ENCODE measurements at regions not wholly inside any gene's neighbourhood (a gene's known extent, or its start where the extent isn't known, plus 50 kb on each side); places are given as distances from the start of the nearest gene placed in this dataset.

DNA sequence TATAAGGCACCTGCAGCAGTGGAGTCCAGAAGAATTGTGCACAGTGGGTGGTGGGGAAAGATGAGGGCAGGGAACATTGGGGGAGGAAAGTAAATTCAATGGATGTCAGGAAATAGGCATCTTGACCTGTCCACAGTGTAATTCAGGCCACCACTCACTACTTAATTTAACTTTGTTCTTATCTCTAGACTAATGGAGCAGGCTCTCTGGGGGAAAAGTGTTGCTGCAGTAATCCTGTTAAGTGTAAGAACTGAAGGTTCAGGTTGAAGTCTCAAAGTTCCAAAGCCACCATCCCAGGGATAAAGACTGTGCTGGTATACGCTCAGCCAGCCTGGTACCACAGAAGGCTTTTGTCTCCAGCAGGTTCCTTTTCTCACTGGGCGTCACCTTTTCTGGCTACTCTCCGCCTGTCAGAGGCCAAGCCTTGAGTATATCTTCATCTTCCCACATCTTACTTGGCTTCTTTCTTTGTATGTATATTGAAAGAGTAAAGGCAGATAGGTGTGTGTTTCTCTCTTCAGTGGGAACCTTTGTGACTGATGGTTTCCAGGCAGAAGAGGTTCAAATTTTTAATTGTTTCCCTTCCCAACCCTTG is 150.9 kb upstream of the DMRT1 start:
- no peak for DNase-seq (ENCODE audit: low spot score)

DNA sequence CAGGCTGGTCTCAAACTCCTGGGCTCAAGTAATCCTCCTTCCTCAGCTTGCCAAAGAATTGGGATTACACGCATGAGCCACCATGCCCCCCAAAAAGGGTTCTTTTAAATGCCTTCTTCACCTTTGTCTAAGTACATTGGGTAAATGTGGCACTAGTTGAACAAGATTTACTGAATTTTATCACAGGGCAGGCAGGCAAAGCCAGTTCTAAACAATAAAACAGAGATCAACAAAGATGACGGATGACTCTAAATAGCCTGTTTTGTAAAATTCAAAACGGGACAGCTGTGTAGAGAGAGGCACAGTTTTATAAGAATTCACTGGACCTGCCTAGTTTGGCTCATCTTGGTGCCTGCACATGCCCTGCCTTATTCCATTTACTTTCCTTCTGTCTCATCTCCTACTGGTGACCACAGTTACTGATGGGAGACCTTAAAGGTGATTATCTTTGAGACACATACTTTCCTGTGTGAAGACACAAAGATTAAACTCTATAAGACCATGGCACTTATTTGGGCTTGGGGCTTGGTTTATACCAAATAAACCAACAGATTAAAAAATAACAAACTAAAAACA is 149.6 kb upstream of the DMRT1 start:
- Histone ChIP-seq H3K79me1 (ENCODE audit: low read depth, low read length) (no peaks in the 10 kb centered on the region), H3K14ac (ENCODE audit: low read length) (no peak overlapping the region), H2BK15ac (ENCODE audit: low read length) (no peak overlapping the region), H3K9me3 (replicated peaks in 1 of 2; ENCODE audit: control insufficient read depth in 2 of 2, insufficient read depth in 1 of 2, low read depth in 1 of 2, low read length in 2 of 2) (no peaks in the 10 kb centered on the region), H3K9ac (ENCODE audit: low read depth, low read length, poor library complexity) (no peak overlapping the region), H2BK5ac (ENCODE audit: low read length) (no peak overlapping the region), H3K4me3 (ENCODE audit: low read length in 2 of 2) (no peak overlapping the region), H3K36me3 (replicated peaks in 1 of 2; ENCODE audit: control insufficient read depth in 2 of 2, insufficient read depth in 2 of 2, low read length in 2 of 2) (no peaks in the 10 kb centered on the region), H2AFZ (ENCODE audit: low read length) (no peak overlapping the region), H2BK120ac (ENCODE audit: low read depth, low read length) (no peak overlapping the region), H3K4me1 (ENCODE audit: control insufficient read depth in 2 of 2, insufficient read depth in 1 of 2, low read depth in 1 of 2, low read length in 2 of 2) (peaks cover 15 to 22% of the 10 kb centered on the region in 2 donors), H3K27ac (replicated peaks; ENCODE audit: low read length) (no peak overlapping the region), H3K23ac (ENCODE audit: low read depth, low read length, poor library complexity) (no peak overlapping the region), H4K8ac (ENCODE audit: low read depth, low read length) (no peak overlapping the region), H3K4ac (ENCODE audit: low read length) (no peak overlapping the region), H3K27me3 (ENCODE audit: control insufficient read depth in 3 of 3, insufficient read depth in 3 of 3, low read depth in 1 of 3, low read length in 3 of 3) (no peaks in the 10 kb centered on the region), H2AK5ac (ENCODE audit: low read depth, low read length) (no peak overlapping the region), H3K4me2 (ENCODE audit: insufficient read depth, low read length, poor library complexity, severe bottlenecking) (no peak overlapping the region), H3K18ac (ENCODE audit: low read length) (no peak overlapping the region), H4K91ac (ENCODE audit: low read depth, low read length, poor library complexity) (no peak overlapping the region), H2BK12ac (ENCODE audit: low read length) (no peak overlapping the region)
- DNase-seq (ENCODE audit: low spot score), result no peak
- WGBS, 2 donors (ENCODE audit: extremely low coverage in 2 of 2, insufficient read length in 2 of 2, insufficient replicate concordance in 1 of 2), result no CpG with 5 or more reads among the region's 3 CpGs

More for the DNA sequence above, 150.9 kb upstream of the DMRT1 start:
- Histone ChIP-seq H4K91ac (ENCODE audit: low read depth, low read length, poor library complexity) (no peak overlapping the region), H3K4me1 (ENCODE audit: control insufficient read depth in 2 of 2, insufficient read depth in 1 of 2, low read depth in 1 of 2, low read length in 2 of 2) (peaks cover 15 to 22% of the 10 kb centered on the region in 2 donors), H3K4ac (ENCODE audit: low read length) (no peak overlapping the region), H3K23ac (ENCODE audit: low read depth, low read length, poor library complexity) (no peak overlapping the region), H3K18ac (ENCODE audit: low read length) (no peak overlapping the region), H2BK15ac (ENCODE audit: low read length) (no peak overlapping the region), H3K4me3 (ENCODE audit: low read length in 2 of 2) (no peak overlapping the region), H3K79me1 (ENCODE audit: low read depth, low read length) (no peaks in the 10 kb centered on the region), H2AFZ (ENCODE audit: low read length) (no peak overlapping the region), H3K9ac (ENCODE audit: low read depth, low read length, poor library complexity) (no peak overlapping the region), H3K14ac (ENCODE audit: low read length) (no peak overlapping the region), H3K27me3 (ENCODE audit: control insufficient read depth in 3 of 3, insufficient read depth in 3 of 3, low read depth in 1 of 3, low read length in 3 of 3) (no peaks in the 10 kb centered on the region), H3K36me3 (replicated peaks in 1 of 2; ENCODE audit: control insufficient read depth in 2 of 2, insufficient read depth in 2 of 2, low read length in 2 of 2) (no peaks in the 10 kb centered on the region), H2BK12ac (ENCODE audit: low read length) (no peak overlapping the region), H3K27ac (replicated peaks; ENCODE audit: low read length) (no peak overlapping the region), H2AK5ac (ENCODE audit: low read depth, low read length) (no peak overlapping the region), H2BK120ac (ENCODE audit: low read depth, low read length) (no peak overlapping the region), H4K8ac (ENCODE audit: low read depth, low read length) (no peak overlapping the region), H3K4me2 (ENCODE audit: insufficient read depth, low read length, poor library complexity, severe bottlenecking) (no peak overlapping the region), H2BK5ac (ENCODE audit: low read length) (no peak overlapping the region), H3K9me3 (replicated peaks in 1 of 2; ENCODE audit: control insufficient read depth in 2 of 2, insufficient read depth in 1 of 2, low read depth in 1 of 2, low read length in 2 of 2) (no peaks in the 10 kb centered on the region)
- no CpG with 5 or more reads among the region's 3 CpGs for WGBS, 2 donors (ENCODE audit: extremely low coverage in 2 of 2, insufficient read length in 2 of 2, insufficient replicate concordance in 1 of 2)

DNA sequence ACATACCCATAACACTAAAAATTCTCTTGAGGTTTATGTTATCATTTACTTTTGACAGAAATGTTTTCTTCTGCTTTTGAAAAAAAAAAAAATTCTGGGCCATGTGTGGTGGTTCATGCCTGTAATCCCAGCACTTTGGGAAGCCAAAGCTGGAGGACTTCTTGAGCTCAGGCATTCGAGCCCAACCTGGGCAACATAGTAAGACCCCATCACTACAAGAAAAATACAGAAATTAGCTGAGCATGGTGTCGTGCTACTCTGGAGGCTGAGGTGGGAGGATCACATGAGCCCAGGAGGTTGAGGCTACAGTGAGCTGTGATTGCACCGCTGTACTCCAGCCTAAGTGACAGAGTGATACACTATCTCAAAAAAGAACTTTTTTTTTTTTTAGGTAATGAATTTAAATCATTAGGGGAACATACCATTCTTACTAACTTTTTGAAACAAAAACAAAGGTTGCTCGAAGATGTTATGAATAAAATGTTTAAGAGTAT is 148.8 kb upstream of the DMRT1 start:
- H3K36me3 ChIP-seq (replicated peaks in 1 of 2; ENCODE audit: control insufficient read depth in 2 of 2, insufficient read depth in 2 of 2, low read length in 2 of 2), result no peaks in the 10 kb centered on the region
- H3K23ac ChIP-seq (ENCODE audit: low read depth, low read length, poor library complexity), result no peak overlapping the region
- H2BK120ac ChIP-seq (ENCODE audit: low read depth, low read length), result no peak overlapping the region
- no peak overlapping the region for H4K91ac ChIP-seq (ENCODE audit: low read depth, low read length, poor library complexity)
- no peak overlapping the region for H2BK5ac ChIP-seq (ENCODE audit: low read length)
- no peaks in the 10 kb centered on the region for H3K79me1 ChIP-seq (ENCODE audit: low read depth, low read length)
- no CpG with 5 or more reads among the region's 4 CpGs for WGBS, 2 donors (ENCODE audit: extremely low coverage in 2 of 2, insufficient read length in 2 of 2, insufficient replicate concordance in 1 of 2)
- H4K8ac ChIP-seq (ENCODE audit: low read depth, low read length), result no peak overlapping the region
- no peak overlapping the region for H2BK12ac ChIP-seq (ENCODE audit: low read length)
- H3K9me3 ChIP-seq (replicated peaks in 1 of 2; ENCODE audit: control insufficient read depth in 2 of 2, insufficient read depth in 1 of 2, low read depth in 1 of 2, low read length in 2 of 2), result no peaks in the 10 kb centered on the region
- H2AFZ ChIP-seq (ENCODE audit: low read length), result peak overlapping the region; percentile 79
- H3K27ac ChIP-seq (replicated peaks; ENCODE audit: low read length), result no peak overlapping the region
- H3K4me2 ChIP-seq (ENCODE audit: insufficient read depth, low read length, poor library complexity, severe bottlenecking), result no peak overlapping the region
- H2BK15ac ChIP-seq (ENCODE audit: low read length), result no peak overlapping the region
- no peak overlapping the region for H3K18ac ChIP-seq (ENCODE audit: low read length)
- H3K9ac ChIP-seq (ENCODE audit: low read depth, low read length, poor library complexity), result no peak overlapping the region
- no peaks in the 10 kb centered on the region for H3K27me3 ChIP-seq (ENCODE audit: control insufficient read depth in 3 of 3, insufficient read depth in 3 of 3, low read depth in 1 of 3, low read length in 3 of 3)
- peaks cover 15 to 22% of the 10 kb centered on the region in 2 donors for H3K4me1 ChIP-seq (ENCODE audit: control insufficient read depth in 2 of 2, insufficient read depth in 1 of 2, low read depth in 1 of 2, low read length in 2 of 2)
- no peak overlapping the region for H3K14ac ChIP-seq (ENCODE audit: low read length)
- no peak for DNase-seq (ENCODE audit: low spot score)
- no peak overlapping the region for H3K4me3 ChIP-seq (ENCODE audit: low read length in 2 of 2)
- H2AK5ac ChIP-seq (ENCODE audit: low read depth, low read length), result no peak overlapping the region
- no peak overlapping the region for H3K4ac ChIP-seq (ENCODE audit: low read length)

DNA sequence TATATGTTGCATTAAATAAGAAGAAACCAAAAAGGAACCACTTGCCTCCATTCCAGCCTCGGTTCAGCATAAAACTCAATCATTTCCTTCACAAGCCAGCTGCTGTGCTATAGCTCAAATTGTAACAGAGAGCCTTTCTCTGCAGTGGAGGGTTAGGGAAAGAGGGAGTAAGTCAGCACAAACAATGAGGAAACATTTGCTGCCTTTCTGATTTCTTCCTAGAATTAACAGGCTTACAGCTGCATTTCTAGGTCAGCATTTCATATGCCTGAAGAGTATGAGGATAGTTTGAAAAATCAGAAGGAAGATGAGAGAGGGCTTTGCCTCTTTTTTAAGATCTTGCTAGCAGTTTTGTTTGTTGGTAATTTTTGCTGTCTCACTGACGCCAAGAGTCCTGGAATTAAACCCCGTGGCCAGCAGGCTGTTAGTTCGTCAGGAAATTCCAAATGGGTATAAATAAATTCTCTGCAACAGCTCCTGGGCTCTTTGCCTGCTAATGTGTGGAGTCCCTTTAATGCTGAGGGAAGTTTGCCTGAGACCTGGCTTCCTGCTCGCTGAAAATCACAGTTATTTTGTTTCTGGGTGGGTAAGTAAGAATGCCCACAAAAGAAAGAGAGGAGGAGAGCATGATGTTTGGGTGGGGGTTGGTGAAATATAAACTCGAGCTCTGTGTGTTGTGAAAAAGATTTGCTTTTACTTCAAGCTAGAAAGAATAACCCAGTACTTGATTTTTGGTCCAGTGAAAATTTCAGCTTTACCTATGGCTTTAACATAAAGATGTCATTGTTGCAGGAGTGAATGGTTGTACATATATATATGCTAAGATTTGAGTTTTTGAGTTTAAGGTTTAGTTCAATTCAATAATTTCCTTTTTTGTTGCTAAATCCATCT is 148.1 kb upstream of the DMRT1 start:
- Histone ChIP-seq H3K4me1 (ENCODE audit: control insufficient read depth in 2 of 2, insufficient read depth in 1 of 2, low read depth in 1 of 2, low read length in 2 of 2) (peaks cover 15 to 22% of the 10 kb centered on the region in 2 donors), H3K4me3 (ENCODE audit: low read length in 2 of 2) (no peak overlapping the region), H3K18ac (ENCODE audit: low read length) (no peak overlapping the region)

More for the DNA sequence above, 148.1 kb upstream of the DMRT1 start:
- Histone ChIP-seq H3K9me3 (replicated peaks in 1 of 2; ENCODE audit: control insufficient read depth in 2 of 2, insufficient read depth in 1 of 2, low read depth in 1 of 2, low read length in 2 of 2) (no peaks in the 10 kb centered on the region), H4K91ac (ENCODE audit: low read depth, low read length, poor library complexity) (no peak overlapping the region), H3K27me3 (ENCODE audit: control insufficient read depth in 3 of 3, insufficient read depth in 3 of 3, low read depth in 1 of 3, low read length in 3 of 3) (no peaks in the 10 kb centered on the region), H2BK15ac (ENCODE audit: low read length) (no peak overlapping the region), H2BK12ac (ENCODE audit: low read length) (no peak overlapping the region), H2AFZ (ENCODE audit: low read length) (peak overlapping the region; percentile 79), H3K27ac (replicated peaks; ENCODE audit: low read length) (no peak overlapping the region), H2BK5ac (ENCODE audit: low read length) (no peak overlapping the region), H3K4ac (ENCODE audit: low read length) (no peak overlapping the region), H3K9ac (ENCODE audit: low read depth, low read length, poor library complexity) (no peak overlapping the region), H3K23ac (ENCODE audit: low read depth, low read length, poor library complexity) (no peak overlapping the region), H4K8ac (ENCODE audit: low read depth, low read length) (no peak overlapping the region), H2AK5ac (ENCODE audit: low read depth, low read length) (no peak overlapping the region), H2BK120ac (ENCODE audit: low read depth, low read length) (no peak overlapping the region), H3K36me3 (replicated peaks in 1 of 2; ENCODE audit: control insufficient read depth in 2 of 2, insufficient read depth in 2 of 2, low read length in 2 of 2) (no peaks in the 10 kb centered on the region), H3K14ac (ENCODE audit: low read length) (no peak overlapping the region), H3K4me2 (ENCODE audit: insufficient read depth, low read length, poor library complexity, severe bottlenecking) (no peak overlapping the region), H3K79me1 (ENCODE audit: low read depth, low read length) (no peaks in the 10 kb centered on the region)
- no peak for DNase-seq (ENCODE audit: low spot score)
- WGBS, 2 donors (ENCODE audit: extremely low coverage in 2 of 2, insufficient read length in 2 of 2, insufficient replicate concordance in 1 of 2), result no CpG with 5 or more reads among the region's 6 CpGs

Data from neuronal stem cell (in vitro differentiated cells).